WTC11 (cell line): ENCODE measurements at regions not wholly inside any gene's neighbourhood (a gene's known extent, or its start where the extent isn't known, plus 50 kb on each side); places are given as distances from the start of the nearest gene placed in this dataset.

Experiments used
- ATAC-seq: fragments of 200-7000 bp; cut with Tn5 transposase; 2 replicates; pipeline ENCODE4 v1.10.0; 2021; ENCODE audit warnings: mild to moderate bottlenecking, moderate library complexity
- CTCF ChIA-PET: fragments of 300-600 bp; sonication (Branson Sonifier 250); formaldehyde crosslinking; loops from one replicate; lab custom pipeline; 2021; ENCODE audit warnings: antibody characterized with exemption; lab: Charles Lee
- POLR2A ChIA-PET: fragments of 350-600 bp; sonication (Branson Sonifier 250); formaldehyde crosslinking; loops from one replicate; lab custom pipeline; 2021; ENCODE audit warnings: antibody characterized with exemption; lab: Charles Lee
- DNase-seq: peaks from one replicate; pipeline ENCODE4 v3.0.0; 2021; ENCODE audit warnings: low spot score
- H3K27ac Mint-ChIP-seq: 2 replicates; pipeline ENCODE4 v1.8.0; 2021; ENCODE audit warnings: mixed read lengths
- H3K27me3 Mint-ChIP-seq: 2 replicates; pipeline ENCODE4 v1.8.0; 2021; ENCODE audit warnings: low read depth, mild to moderate bottlenecking, moderate library complexity, mixed read lengths
- H3K36me3 Mint-ChIP-seq: 2 replicates; pipeline ENCODE4 v1.8.0; 2021; ENCODE audit warnings: mixed read lengths
- H3K4me1 Mint-ChIP-seq: 2 replicates; pipeline ENCODE4 v1.8.0; 2022; ENCODE audit warnings: mixed read lengths
- H3K4me3 Mint-ChIP-seq: 2 replicates; pipeline ENCODE4 v1.8.0; 2021; ENCODE audit warnings: mild to moderate bottlenecking, moderate library complexity, mixed read lengths
- H3K9me3 Mint-ChIP-seq: 2 replicates; pipeline ENCODE4 v1.8.0; 2021; ENCODE audit warnings: mixed read lengths
- CBFB ChIP-seq: sonication (generic); formaldehyde crosslinking; IDR thresholded peaks from 2 replicates; pipeline ENCODE4 v1.8.1; 2022; ENCODE audit warnings: mild to moderate bottlenecking, low read depth, missing genetic modification reagents
- FOXK1 ChIP-seq: sonication (generic); formaldehyde crosslinking; IDR thresholded peaks from 2 replicates; pipeline ENCODE4 v1.8.0; 2022; ENCODE audit warnings: mild to moderate bottlenecking, moderate library complexity, missing genetic modification reagents
- GRHL2 ChIP-seq: fragments of 250-450 bp; sonication (Bioruptor Pico); IDR thresholded peaks from 2 replicates; pipeline ENCODE4 v1.8.0; 2022; ENCODE audit warnings: mild to moderate bottlenecking, moderate library complexity; ENCODE audit not compliant: insufficient replicate concordance, severe bottlenecking
- HMGA2 ChIP-seq: fragments of 250-450 bp; sonication (Bioruptor Pico); IDR thresholded peaks from 2 replicates; pipeline ENCODE4 v1.4.0; 2021; ENCODE audit warnings: mild to moderate bottlenecking, moderate library complexity
- KAT7 ChIP-seq: sonication (generic); formaldehyde crosslinking; IDR thresholded peaks from 2 replicates; pipeline ENCODE4 v1.8.1; 2023; ENCODE audit warnings: missing genetic modification reagents, mild to moderate bottlenecking, borderline replicate concordance
- PRRX2 ChIP-seq: fragments of 250-450 bp; sonication (Bioruptor Pico); IDR thresholded peaks from 2 replicates; pipeline ENCODE4 v1.8.0; 2021; ENCODE audit warnings: mild to moderate bottlenecking
- RORB ChIP-seq: fragments of 250-450 bp; sonication (Bioruptor Pico); IDR thresholded peaks from 2 replicates; pipeline ENCODE4 v1.9.0; 2021; ENCODE audit warnings: mild to moderate bottlenecking
- SMAD4 ChIP-seq: sonication (generic); formaldehyde crosslinking; IDR thresholded peaks from 2 replicates; pipeline ENCODE4 v1.8.0; 2022; ENCODE audit warnings: mild to moderate bottlenecking, missing genetic modification reagents
- SP1 ChIP-seq: sonication (generic); formaldehyde crosslinking; conservative IDR thresholded peaks from 2 replicates; pipeline ENCODE4 v1.8.1; 2022; ENCODE audit warnings: missing genetic modification reagents
- TCF7 ChIP-seq: sonication (generic); formaldehyde crosslinking; IDR thresholded peaks from 2 replicates; pipeline ENCODE4 v1.8.0; 2022; ENCODE audit warnings: mild to moderate bottlenecking, low read depth, missing genetic modification reagents, moderate library complexity
- TEAD4 ChIP-seq: sonication (generic); formaldehyde crosslinking; IDR thresholded peaks from 2 replicates; pipeline ENCODE4 v1.8.0; 2022; ENCODE audit warnings: mild to moderate bottlenecking, missing genetic modification reagents
- ZNF263 ChIP-seq: sonication (generic); formaldehyde crosslinking; IDR thresholded peaks from 2 replicates; pipeline ENCODE4 v1.8.1; 2022; ENCODE audit warnings: low read depth, mild to moderate bottlenecking, moderate library complexity, missing genetic modification reagents
- ZNF423 ChIP-seq: fragments of 250-450 bp; sonication (Bioruptor Pico); IDR thresholded peaks from 2 replicates; pipeline ENCODE4 v2.1.2; 2022; ENCODE audit warnings: mild to moderate bottlenecking, moderate library complexity
- TF ChIP-seq, protein P1 (sequence below): sonication (generic); formaldehyde crosslinking; IDR thresholded peaks from 2 replicates; pipeline ENCODE4 v1.8.1; 2022; ENCODE audit warnings: low read depth, missing genetic modification reagents, borderline replicate concordance
- TF ChIP-seq, protein P2 (sequence below): sonication (generic); formaldehyde crosslinking; IDR thresholded peaks from 2 replicates; pipeline ENCODE4 v1.8.1; 2023; ENCODE audit warnings: mild to moderate bottlenecking, missing genetic modification reagents, moderate library complexity
- TF ChIP-seq, protein P3 (sequence below): sonication (generic); formaldehyde crosslinking; IDR thresholded peaks from 2 replicates; pipeline ENCODE4 v1.8.1; 2023; ENCODE audit warnings: mild to moderate bottlenecking, missing genetic modification reagents, moderate library complexity
- TF ChIP-seq, protein P4 (sequence below): sonication (generic); formaldehyde crosslinking; IDR thresholded peaks from 2 replicates; pipeline ENCODE4 v1.8.0; 2023; ENCODE audit warnings: missing genetic modification reagents
- TF ChIP-seq, protein P5 (sequence below): sonication (generic); formaldehyde crosslinking; IDR thresholded peaks from 2 replicates; pipeline ENCODE4 v1.8.1; 2022; ENCODE audit warnings: mild to moderate bottlenecking, moderate library complexity, missing genetic modification reagents

DNA sequence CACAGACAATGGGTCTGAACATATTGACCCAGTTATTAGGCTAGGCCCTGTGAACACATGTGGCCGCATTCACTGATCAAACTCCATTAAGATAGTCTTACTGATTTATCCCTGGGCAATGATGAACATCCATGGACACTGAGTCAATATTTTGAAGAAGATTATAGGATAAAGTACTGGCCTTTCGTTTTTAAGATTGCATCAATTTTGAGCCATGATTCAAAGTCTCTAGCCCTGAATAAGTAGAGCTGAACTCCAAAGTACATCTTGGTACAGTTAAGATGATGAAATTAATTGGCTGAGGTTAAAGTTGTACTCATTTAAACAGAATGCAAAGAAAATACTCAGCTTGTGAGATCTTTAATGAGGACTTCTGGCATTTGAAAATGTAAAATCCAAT lies 1581.9 kb downstream of the EFNB2 start:
- Mint-ChIP-seq H3K27me3 (no peaks in the 10 kb centered on the region), H3K27ac (no peak overlapping the region), H3K9me3 (peaks cover 7% of the 10 kb centered on the region), H3K4me1 (no peaks in the 10 kb centered on the region), H3K36me3 (no peaks in the 10 kb centered on the region)
- ATAC-seq, result no peak
- POLR2A ChIA-PET, result no interaction called here
- TF ChIP-seq GRHL2 (CRISPR knock-in tag) (no peak), KAT7 (CRISPR knock-in tag) (no peak), SP1 (CRISPR knock-in tag) (no peak), FOXK1 (CRISPR knock-in tag) (no peak), TCF7 (CRISPR knock-in tag) (no peak), SMAD4 (CRISPR knock-in tag) (no peak)
- TF ChIP-seq, protein P1, sequence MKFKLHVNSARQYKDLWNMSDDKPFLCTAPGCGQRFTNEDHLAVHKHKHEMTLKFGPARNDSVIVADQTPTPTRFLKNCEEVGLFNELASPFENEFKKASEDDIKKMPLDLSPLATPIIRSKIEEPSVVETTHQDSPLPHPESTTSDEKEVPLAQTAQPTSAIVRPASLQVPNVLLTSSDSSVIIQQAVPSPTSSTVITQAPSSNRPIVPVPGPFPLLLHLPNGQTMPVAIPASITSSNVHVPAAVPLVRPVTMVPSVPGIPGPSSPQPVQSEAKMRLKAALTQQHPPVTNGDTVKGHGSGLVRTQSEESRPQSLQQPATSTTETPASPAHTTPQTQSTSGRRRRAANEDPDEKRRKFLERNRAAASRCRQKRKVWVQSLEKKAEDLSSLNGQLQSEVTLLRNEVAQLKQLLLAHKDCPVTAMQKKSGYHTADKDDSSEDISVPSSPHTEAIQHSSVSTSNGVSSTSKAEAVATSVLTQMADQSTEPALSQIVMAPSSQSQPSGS (CRISPR knock-in tag), result no peak
- TF ChIP-seq, protein P2, sequence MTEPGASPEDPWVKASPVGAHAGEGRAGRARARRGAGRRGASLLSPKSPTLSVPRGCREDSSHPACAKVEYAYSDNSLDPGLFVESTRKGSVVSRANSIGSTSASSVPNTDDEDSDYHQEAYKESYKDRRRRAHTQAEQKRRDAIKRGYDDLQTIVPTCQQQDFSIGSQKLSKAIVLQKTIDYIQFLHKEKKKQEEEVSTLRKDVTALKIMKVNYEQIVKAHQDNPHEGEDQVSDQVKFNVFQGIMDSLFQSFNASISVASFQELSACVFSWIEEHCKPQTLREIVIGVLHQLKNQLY (CRISPR knock-in tag), result no peak
- TF ChIP-seq, all 79 proteins: peak for 0
- DNase-seq, result no peak
- H3K4me3 Mint-ChIP-seq, result no peak overlapping the region
- CTCF ChIA-PET, result no interaction called here

DNA sequence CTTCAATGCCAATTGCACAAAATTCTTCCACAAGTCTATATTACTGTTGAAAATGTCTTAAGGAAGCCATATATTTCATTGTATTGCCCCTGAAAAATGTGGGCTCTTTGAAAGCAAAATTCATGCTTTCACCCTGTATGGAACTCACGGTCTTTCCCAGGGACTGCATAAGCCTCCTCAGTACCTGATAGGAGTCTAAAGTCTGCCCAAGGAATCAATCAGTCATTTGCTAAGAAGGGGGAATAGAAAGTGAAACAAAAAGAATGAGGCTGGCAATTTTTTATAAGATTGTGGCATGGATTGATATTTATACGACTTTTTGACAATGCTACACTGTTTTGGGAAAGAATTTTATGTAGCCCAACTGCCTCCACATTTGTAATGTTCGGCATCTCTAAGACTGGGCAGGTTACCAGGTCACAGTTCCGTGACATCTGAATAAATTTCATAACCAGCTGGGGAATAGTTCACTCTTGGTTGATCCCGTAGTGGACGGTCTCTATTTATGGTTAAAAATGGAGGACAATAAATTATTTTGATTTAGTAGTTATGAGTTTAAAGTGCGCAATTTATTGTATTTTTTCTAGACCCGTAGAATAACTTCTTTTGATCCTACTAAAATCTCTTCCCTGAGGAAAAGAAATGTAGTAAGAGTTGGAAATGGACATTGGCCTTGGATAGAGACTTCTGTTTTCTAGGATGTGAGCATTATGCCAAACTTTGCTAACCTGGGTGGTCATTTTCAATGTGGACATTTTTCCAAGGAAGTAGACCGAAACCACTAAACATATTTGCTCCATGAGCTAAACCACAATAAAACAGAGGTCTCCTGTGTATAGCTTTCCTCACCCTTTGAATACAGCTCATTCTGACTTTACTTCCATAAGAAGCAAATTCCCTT lies 1585.4 kb downstream of the EFNB2 start:
- Mint-ChIP-seq H3K4me1 (no peaks in the 10 kb centered on the region), H3K27me3 (no peaks in the 10 kb centered on the region), H3K9me3 (peaks cover 4% of the 10 kb centered on the region), H3K27ac (no peak overlapping the region), H3K4me3 (no peak overlapping the region), H3K36me3 (no peaks in the 10 kb centered on the region)
- DNase-seq (no peak), ATAC-seq (no peak)
- ChIA-PET POLR2A (no interaction called here), CTCF (no interaction called here)
- TF ChIP-seq, protein P3, sequence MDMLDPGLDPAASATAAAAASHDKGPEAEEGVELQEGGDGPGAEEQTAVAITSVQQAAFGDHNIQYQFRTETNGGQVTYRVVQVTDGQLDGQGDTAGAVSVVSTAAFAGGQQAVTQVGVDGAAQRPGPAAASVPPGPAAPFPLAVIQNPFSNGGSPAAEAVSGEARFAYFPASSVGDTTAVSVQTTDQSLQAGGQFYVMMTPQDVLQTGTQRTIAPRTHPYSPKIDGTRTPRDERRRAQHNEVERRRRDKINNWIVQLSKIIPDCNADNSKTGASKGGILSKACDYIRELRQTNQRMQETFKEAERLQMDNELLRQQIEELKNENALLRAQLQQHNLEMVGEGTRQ (CRISPR knock-in tag), result no peak
- TF ChIP-seq, protein P4, sequence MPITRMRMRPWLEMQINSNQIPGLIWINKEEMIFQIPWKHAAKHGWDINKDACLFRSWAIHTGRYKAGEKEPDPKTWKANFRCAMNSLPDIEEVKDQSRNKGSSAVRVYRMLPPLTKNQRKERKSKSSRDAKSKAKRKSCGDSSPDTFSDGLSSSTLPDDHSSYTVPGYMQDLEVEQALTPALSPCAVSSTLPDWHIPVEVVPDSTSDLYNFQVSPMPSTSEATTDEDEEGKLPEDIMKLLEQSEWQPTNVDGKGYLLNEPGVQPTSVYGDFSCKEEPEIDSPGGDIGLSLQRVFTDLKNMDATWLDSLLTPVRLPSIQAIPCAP (CRISPR knock-in tag), result no peak
- TF ChIP-seq, protein P5, sequence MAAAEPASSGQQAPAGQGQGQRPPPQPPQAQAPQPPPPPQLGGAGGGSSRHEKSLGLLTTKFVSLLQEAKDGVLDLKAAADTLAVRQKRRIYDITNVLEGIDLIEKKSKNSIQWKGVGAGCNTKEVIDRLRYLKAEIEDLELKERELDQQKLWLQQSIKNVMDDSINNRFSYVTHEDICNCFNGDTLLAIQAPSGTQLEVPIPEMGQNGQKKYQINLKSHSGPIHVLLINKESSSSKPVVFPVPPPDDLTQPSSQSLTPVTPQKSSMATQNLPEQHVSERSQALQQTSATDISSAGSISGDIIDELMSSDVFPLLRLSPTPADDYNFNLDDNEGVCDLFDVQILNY, result no peak
- TF ChIP-seq PRRX2 (no peak), CBFB (CRISPR knock-in tag) (no peak), ZNF263 (CRISPR knock-in tag) (no peak), ZNF423 (CRISPR knock-in tag) (no peak), HMGA2 (CRISPR knock-in tag) (no peak), RORB (no peak), TEAD4 (CRISPR knock-in tag) (no peak)
- TF ChIP-seq, protein P2 (CRISPR knock-in tag), result no peak
